Retina (tissue), 1 donor: ENCODE measurements at regions not wholly inside any gene's neighbourhood (a gene's known extent, or its start where the extent isn't known, plus 50 kb on each side); places are given as distances from the start of the nearest gene placed in this dataset.
"Not testable (repeated sequence)": the region's sequence is repeated elsewhere in the genome, so short reads cannot be mapped to it uniquely, and the experiment has no call there.

ENCODE experiments used
- DNase-seq: peaks from one replicate; pipeline ENCODE4 v3.0.0-alpha.2; 2016

DNA sequence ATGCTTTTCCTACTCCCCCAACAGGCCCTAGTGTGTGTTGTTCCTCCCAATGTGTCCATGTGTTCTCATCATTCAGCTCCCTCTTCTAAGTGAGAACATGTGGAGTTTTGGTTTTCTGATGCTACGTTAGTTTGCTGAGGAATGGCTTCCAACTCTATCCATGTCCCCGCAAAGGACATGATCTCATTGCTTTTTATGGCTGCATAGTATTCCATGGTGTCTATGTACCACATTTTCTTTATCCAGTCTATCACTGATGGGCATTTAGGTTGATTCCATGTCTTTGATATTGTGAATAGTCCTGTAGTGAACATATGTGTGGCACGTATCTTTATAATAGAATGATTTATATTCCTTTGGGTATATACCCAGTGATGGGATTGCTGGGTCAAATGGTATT lies 72.5 kb upstream of the CCNY start:
- not testable (repeated sequence) for DNase-seq

DNA sequence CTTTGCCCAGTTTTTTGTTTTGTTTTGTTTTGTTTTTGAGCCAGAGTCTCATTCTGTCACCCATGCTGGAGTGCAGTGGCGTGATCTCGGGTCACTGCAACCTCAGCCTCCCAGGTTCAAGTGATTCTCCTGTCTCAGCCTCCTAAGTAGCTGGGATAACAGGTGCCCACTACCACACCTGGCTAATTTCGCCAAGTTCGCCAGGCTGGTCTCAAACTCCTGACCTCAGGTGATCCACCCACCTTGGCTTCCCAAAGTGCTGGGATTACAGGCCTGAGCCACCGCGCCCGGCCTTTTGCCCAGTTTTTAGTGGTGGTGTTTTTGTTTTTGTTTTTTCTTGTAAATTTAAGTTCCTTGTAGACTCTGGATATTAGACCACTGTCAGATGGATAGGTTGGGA lies 71.7 kb upstream of the CCNY start:
- DNase-seq = not testable (repeated sequence)

DNA sequence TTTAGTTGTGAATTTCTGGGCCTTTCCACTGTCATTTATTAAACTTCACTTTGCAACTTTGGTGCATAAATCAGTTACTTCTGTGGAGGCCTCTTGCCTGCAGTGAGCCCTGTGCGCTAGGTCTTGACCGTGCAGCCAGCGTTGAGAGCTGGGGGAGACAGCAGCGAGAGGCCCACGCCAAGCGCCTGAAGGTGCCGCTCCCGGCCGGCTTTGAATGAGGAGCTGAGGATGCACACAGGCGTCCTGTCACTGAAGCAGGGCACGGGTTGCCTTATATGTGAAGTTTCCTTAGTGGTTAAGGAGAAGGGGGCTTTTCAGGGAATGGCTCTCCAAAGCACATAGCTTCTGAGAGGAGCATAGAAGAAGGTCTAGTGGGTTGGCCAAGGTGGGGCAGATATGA lies 70.9 kb upstream of the CCNY start:
- no peak for DNase-seq

DNA sequence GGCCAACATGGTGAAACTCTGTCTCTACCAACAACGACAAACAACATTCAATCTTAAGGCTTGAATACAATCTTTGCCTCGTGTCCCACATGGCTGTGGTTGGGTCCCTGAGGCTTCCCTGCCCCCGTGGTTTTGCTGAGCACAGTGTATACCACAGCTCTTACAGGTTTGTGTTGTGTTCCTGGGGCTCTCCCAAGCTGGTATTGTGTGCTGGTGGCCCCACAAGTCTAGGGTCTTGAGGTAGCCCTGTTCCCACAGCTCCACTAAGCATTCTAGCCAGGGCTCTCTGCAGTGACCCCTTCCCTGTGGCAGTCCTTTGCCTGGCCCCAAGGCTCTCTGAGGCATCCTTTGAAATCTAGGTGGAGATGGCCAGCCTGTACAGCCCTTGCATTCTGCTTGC lies 68.0 kb upstream of the CCNY start:
- DNase-seq = no peak

DNA sequence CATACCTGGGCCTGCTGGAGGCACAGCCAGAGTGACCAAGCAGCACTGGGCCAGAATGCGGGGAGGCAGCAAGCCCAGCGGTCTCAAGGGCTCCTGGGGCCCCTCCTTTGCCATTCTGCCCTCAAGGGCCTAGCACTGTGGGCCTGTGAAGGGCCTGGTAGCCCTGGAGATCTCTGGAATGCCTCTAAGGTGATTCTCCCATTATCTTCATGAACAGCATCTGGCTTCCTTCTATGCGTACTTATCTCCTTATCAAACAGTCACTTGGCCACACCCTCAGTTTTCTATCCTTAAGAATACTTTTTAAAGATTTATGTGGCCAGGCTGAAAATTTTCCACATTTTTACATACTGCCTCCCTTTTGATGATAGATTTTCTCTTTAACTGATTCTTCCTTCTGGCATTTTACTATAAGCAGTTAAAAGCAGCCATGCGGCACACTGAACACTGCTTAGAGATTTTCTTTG lies 67.5 kb upstream of the CCNY start:
- no peak for DNase-seq

DNA sequence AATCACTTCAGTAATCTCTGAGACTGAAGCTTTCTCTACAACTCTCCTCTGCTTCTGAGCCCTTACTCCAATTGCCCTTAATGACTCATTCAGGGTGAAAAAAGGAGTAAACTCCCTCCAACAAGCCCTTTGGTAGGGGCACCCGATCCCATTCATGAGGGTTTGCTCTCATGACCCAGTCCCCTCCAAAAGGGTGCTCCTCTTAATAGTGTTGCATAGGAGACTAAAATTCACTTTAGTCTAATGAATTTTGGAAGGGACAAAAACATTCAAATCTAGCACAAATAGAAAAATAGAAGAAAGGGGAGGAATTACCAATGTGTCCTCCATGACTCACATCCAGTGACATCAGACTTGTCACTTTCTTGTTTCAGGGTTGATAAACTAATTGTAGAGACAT lies 66.2 kb upstream of the CCNY start:
- no peak for DNase-seq

DNA sequence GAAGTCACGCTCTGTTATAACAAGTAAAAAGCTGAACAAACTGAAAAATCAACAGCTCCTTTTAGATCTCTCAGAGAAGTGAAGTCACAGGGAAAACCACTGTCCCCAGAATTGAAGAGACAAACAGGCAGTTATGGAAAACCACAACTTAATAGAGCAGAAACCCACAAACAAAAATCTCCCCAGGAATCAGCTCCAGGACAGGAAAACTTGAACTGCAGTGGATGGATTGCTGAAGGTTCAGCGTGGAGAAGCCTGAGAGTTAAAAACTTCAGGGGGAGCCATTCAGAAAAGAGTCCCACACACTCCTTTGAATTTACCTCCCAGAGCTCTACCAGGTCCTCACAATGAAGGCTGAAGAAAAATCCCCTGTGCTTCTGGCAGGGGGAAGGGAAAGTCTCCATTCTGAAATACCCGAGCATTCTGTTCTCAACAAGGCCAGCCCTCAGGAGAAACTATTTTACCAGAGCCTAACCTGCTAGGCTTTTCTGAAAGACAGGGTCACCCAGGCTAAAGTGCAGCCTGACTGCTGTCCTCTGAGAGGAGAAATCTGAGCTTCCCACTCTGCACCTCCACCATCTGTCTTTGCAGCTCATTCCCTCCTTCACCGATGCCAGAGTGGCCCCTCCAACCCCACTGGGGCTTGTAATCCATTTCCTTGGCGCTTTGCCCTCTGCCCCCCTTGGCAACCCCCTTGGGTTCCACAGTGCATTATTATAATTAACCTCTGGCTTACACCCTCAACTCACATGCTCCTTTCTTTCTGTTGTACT lies 65.0 kb upstream of the CCNY start:
- DNase-seq = no peak

DNA sequence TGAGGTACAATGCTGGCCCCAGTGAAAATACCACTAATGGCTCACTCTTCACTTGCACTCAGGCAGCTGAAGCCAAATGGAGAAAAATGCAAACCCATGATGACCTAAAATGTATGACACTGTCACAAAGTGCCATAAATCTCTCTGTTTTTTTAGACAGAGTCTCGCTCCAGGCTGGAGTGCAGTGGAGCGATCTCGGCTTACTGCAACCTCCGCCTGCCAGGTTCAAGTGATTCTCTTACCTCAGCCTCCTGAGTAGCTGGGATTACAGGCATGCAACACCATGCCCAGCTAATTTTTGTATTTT lies 64.5 kb upstream of the CCNY start:
- DNase-seq = not testable (repeated sequence)

DNA sequence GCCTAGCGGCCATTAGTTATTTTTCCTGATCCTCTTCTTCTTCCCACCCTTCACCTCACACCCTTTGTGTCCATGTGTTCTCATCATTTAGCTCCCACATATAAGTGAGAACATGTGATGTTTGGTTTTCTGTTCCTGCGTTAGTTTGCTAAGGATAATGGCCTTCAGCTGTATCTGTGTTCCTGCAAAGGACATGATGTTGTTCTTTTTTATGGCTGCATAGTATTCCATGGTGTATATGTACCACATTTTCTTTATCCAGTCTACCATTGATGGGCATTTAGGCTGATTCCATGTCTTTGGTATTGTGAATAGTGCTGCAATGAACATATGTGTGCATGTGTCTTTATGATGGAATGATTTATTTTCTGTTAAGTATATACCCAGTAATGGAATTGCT lies 63.9 kb upstream of the CCNY start:
- not testable (repeated sequence) for DNase-seq

DNA sequence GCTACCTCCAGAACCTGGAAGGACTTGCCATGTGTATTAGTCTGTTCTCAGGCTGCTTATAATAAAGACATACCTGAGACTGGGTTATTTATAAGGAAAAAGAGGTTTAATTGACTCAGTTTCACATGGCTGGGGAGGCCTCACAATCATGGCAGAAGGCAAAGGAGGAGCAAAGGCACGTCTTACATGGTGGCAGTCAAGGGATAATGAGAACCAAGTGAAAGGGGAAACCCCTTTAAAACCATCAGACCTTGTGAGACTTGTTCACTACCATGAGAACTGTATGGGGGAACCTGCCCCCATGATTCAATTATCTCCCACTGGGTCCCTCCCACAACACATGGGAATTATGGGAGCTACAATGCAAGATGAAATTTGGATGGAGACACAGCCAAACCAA lies 62.3 kb upstream of the CCNY start:
- not testable (repeated sequence) for DNase-seq

DNA sequence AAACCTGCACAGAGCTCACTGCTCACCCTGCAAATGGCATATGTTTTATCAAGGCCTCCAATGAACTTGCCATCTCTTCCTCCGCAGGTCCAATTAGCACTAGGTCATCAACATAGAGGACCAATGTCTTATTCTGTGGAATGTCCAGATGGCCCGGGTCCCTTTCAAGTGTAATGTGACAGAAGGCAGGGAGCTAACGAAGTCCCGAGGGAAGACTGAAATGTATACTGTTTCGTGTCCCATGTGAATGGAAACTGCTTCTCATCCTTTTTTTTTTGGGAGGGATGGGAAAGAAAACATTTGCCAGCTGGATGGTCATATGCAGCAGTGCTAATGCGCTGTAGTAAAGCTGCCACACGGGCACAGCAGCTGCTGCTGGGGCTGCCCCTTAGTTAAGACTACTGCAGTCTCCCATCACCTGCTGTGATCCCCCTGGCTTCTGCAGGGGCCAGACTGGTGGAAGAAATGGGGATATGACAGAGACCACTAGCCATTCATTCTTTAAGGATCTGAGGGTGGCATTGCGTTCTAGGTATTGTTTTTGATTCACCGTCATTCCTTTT lies 61.7 kb upstream of the CCNY start:
- peak; percentile 34 for DNase-seq

DNA sequence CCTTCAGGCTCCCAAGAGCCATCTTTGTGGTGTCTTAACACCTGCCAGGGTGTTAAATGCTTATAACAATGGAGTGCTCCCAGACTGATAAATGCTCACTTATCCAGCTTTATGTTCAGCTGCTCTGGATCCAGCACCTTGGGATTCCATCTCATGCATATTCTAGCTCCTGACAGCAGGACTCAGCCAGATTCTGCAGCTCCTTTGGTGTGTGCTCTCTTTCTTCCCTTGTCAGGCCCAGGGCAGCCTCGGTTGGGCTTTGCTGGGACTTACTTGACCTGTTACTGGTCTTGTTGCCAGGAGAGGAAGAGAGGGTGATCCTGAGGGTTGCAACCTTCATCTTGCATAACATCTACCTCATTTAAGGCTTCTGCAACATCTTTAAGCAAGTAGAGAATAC lies 59.4 kb upstream of the CCNY start:
- no peak for DNase-seq

DNA sequence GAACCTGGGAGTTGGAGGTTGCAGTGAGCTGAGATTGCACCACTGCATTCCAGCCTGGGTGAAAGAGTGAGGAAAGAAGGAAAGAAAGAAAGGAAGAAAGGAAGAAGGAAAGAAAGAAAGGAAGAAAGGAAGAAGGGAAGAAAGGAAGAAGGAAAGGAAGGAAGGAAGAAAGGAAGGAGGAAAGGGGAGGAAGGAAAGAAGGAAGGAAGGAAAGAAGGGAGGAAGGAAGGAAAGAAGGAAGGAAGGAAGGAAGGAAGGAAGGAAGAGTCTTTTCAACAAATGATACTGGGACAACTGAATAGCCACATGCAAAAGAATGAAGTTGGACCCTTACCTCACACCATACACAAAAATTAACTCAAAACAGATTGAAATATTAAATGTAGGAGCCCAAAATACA lies 56.1 kb upstream of the CCNY start:
- not testable (repeated sequence) for DNase-seq
